ENCODE measurements at regions not wholly inside any gene's neighbourhood (a gene's known extent, or its start where the extent isn't known, plus 50 kb on each side); places are given as distances from the start of the nearest gene placed in this dataset.
"Not testable (repeated sequence)": the region's sequence is repeated elsewhere in the genome, so short reads cannot be mapped to it uniquely, and the experiment has no call there.

DNA sequence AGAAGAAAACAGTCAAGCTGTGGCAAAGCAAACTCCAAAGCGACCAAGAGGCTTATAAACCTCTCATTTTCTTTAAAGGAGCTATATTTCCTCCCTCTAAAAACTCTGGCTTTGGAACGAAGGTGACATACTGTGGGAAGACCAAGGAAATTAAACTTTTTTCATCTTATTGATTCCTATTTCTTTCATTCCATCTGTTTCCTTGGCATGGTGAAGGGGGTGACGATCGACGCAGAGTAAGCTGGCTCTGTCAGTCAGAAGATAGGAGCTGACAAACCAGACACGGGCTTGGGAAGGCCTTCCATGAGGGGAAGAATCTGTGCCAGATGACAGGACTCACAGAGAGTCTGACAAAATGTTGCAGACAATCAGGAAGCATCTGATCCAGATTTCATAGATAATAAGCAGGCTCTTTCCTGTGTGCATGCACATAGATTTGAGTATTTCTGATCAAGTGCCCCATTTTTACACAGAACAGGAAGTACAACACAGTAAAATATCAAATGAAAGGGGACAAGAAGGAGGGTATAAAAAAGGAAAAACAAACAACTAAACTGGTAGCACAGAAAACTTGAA, 261.7 kb downstream of the SATB2 start:
- H3K27me3 ChIP-seq (ENCODE audit: insufficient read depth, insufficient read length), result no peaks in the 10 kb centered on the region
- no peaks in the 10 kb centered on the region for H3K9me3 ChIP-seq (ENCODE audit: insufficient read depth, low read length)
- TF ChIP-seq ZNF274 (IDR thresholded peaks at IDR 0.05; ENCODE audit: low read depth, low read length) (no peak), YY1 (IDR thresholded peaks at IDR 0.05; ENCODE audit: insufficient read depth, insufficient read length) (no peak), SUZ12 (IDR thresholded peaks at IDR 0.05; ENCODE audit: extremely low read depth, insufficient read depth, insufficient read length) (no peak)
- no peak overlapping the region for H3K9ac ChIP-seq (ENCODE audit: insufficient read length, low read depth)
- DNase-seq (ENCODE audit: low read depth, low spot score), result no peak
- H3K4me3 ChIP-seq (ENCODE audit: insufficient read length, low read depth), result no peak overlapping the region
- no peaks in the 10 kb centered on the region for H3K4me1 ChIP-seq (ENCODE audit: insufficient read depth, insufficient read length)
- H3K36me3 ChIP-seq (ENCODE audit: insufficient read depth, insufficient read length, low read length), result no peaks in the 10 kb centered on the region

GRCh38 chr2:199191461-199191860, 266.3 kb downstream of the SATB2 start:
- no peak for TF ChIP-seq ZNF274 (IDR thresholded peaks at IDR 0.05; ENCODE audit: low read depth, low read length)
- no peak for TF ChIP-seq YY1 (IDR thresholded peaks at IDR 0.05; ENCODE audit: insufficient read depth, insufficient read length)
- TF ChIP-seq SUZ12 (IDR thresholded peaks at IDR 0.05; ENCODE audit: extremely low read depth, insufficient read depth, insufficient read length), result no peak
- H3K9ac ChIP-seq (ENCODE audit: insufficient read length, low read depth), result no peak overlapping the region
- no peak overlapping the region for H3K4me3 ChIP-seq (ENCODE audit: insufficient read length, low read depth)

DNA sequence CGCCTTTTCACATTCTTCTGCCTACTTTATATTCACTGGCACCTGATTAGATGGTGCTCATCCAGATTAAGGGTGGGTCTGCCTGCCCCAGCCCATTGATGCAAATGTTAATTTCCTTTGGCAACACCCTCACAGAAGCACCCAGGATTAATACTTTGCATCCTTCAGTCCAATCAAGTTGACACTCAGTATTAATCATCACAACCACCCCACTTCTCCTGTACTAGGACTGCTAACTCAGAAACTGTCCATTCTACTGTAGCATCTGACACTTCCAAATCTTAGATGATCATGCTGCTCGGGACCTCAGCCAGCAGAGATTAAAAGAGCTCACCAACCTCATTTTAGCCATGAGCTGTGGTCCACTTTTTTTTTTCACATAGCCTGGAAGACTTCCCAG, 268.5 kb downstream of the SATB2 start:
- Histone ChIP-seq H3K4me3 (ENCODE audit: insufficient read length, low read depth) (no peak overlapping the region), H3K4me1 (ENCODE audit: insufficient read depth, insufficient read length) (no peaks in the 10 kb centered on the region), H3K36me3 (ENCODE audit: insufficient read depth, insufficient read length, low read length) (no peaks in the 10 kb centered on the region), H3K9me3 (ENCODE audit: insufficient read depth, low read length) (no peaks in the 10 kb centered on the region), H3K27me3 (ENCODE audit: insufficient read depth, insufficient read length) (no peaks in the 10 kb centered on the region), H3K9ac (ENCODE audit: insufficient read length, low read depth) (no peak overlapping the region)
- DNase-seq (ENCODE audit: low read depth, low spot score), result no peak
- TF ChIP-seq SUZ12 (IDR thresholded peaks at IDR 0.05; ENCODE audit: extremely low read depth, insufficient read depth, insufficient read length) (no peak), YY1 (IDR thresholded peaks at IDR 0.05; ENCODE audit: insufficient read depth, insufficient read length) (no peak), ZNF274 (IDR thresholded peaks at IDR 0.05; ENCODE audit: low read depth, low read length) (no peak)

More at GRCh38 chr2:199191461-199191860, 266.3 kb downstream of the SATB2 start:
- H3K4me1 ChIP-seq (ENCODE audit: insufficient read depth, insufficient read length), result no peaks in the 10 kb centered on the region
- DNase-seq (ENCODE audit: low read depth, low spot score), result no peak
- H3K36me3 ChIP-seq (ENCODE audit: insufficient read depth, insufficient read length, low read length), result no peaks in the 10 kb centered on the region
- no peaks in the 10 kb centered on the region for H3K27me3 ChIP-seq (ENCODE audit: insufficient read depth, insufficient read length)
- H3K9me3 ChIP-seq (ENCODE audit: insufficient read depth, low read length), result no peaks in the 10 kb centered on the region

- Histone ChIP-seq H3K9ac (ENCODE audit: insufficient read length, low read depth) (no peak overlapping the region), H3K27me3 (ENCODE audit: insufficient read depth, insufficient read length) (no peaks in the 10 kb centered on the region), H3K4me3 (ENCODE audit: insufficient read length, low read depth) (no peak overlapping the region), H3K36me3 (ENCODE audit: insufficient read depth, insufficient read length, low read length) (no peaks in the 10 kb centered on the region), H3K9me3 (ENCODE audit: insufficient read depth, low read length) (no peaks in the 10 kb centered on the region), H3K4me1 (ENCODE audit: insufficient read depth, insufficient read length) (no peaks in the 10 kb centered on the region)
- peak; percentile 44 for DNase-seq (ENCODE audit: low read depth, low spot score)
- TF ChIP-seq SUZ12 (IDR thresholded peaks at IDR 0.05; ENCODE audit: extremely low read depth, insufficient read depth, insufficient read length) (no peak), ZNF274 (IDR thresholded peaks at IDR 0.05; ENCODE audit: low read depth, low read length) (no peak), YY1 (IDR thresholded peaks at IDR 0.05; ENCODE audit: insufficient read depth, insufficient read length) (no peak)
Measured at GRCh38 chr2:199186301-199186751, 271.4 kb downstream of the SATB2 start.

GRCh38 chr2:199185174-199185573, 272.6 kb downstream of the SATB2 start:
- DNase-seq (ENCODE audit: low read depth, low spot score); H3K36me3 ChIP-seq (ENCODE audit: insufficient read depth, insufficient read length, low read length); H3K9me3 ChIP-seq (ENCODE audit: insufficient read depth, low read length); H3K9ac ChIP-seq (ENCODE audit: insufficient read length, low read depth); H3K27me3 ChIP-seq (ENCODE audit: insufficient read depth, insufficient read length); H3K4me3 ChIP-seq (ENCODE audit: insufficient read length, low read depth); H3K4me1 ChIP-seq (ENCODE audit: insufficient read depth, insufficient read length): not testable (repeated sequence)

- Histone ChIP-seq H3K27me3 (ENCODE audit: insufficient read depth, insufficient read length) (no peaks in the 10 kb centered on the region), H3K36me3 (ENCODE audit: insufficient read depth, insufficient read length, low read length) (no peaks in the 10 kb centered on the region), H3K4me1 (ENCODE audit: insufficient read depth, insufficient read length) (no peaks in the 10 kb centered on the region), H3K4me3 (ENCODE audit: insufficient read length, low read depth) (no peak overlapping the region), H3K9ac (ENCODE audit: insufficient read length, low read depth) (no peak overlapping the region), H3K9me3 (ENCODE audit: insufficient read depth, low read length) (no peaks in the 10 kb centered on the region)
- TF ChIP-seq ZNF274 (IDR thresholded peaks at IDR 0.05; ENCODE audit: low read depth, low read length) (no peak), SUZ12 (IDR thresholded peaks at IDR 0.05; ENCODE audit: extremely low read depth, insufficient read depth, insufficient read length) (no peak), YY1 (IDR thresholded peaks at IDR 0.05; ENCODE audit: insufficient read depth, insufficient read length) (no peak)
- no peak for DNase-seq (ENCODE audit: low read depth, low spot score)
Measured at GRCh38 chr2:199163613-199164458, 293.9 kb downstream of the SATB2 start.

DNA sequence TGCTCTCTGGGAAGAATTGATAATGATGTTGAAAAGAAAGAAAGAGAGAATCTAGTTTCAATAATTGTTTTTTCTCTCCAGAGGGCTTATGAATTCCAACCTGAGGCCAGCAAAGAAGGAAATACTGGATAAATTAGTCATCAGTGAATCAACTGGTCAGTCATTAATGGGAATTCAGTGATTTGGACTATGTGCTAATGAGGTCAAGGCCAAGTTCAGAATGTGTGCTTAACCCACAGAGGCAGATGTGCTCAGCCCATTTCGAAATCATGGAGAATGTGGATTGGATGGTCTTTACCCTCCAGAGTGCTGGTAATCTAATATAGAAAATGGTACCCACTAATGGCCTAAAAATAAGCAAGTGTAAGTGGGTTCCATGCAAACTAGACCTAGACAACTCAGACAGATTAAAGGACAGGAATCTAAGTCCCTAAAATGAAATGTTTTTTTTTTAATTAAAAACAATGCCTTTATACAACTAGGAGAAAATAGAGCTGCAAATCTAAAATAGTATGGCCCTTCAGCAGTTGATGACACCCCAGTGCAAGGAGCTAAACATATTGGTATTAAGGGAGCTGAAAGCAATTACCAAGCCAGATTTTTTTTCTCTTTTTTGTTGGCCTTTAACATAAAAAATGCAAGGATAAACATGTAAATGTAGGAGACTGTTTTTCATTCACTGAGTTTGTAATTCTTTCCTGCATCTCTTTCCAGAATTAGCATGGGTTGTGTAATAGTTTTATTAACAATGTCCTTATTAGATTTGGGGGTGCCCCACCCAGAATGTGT, 296.9 kb downstream of the SATB2 start:
- Histone ChIP-seq H3K9ac (ENCODE audit: insufficient read length, low read depth) (no peak overlapping the region), H3K4me1 (ENCODE audit: insufficient read depth, insufficient read length) (no peaks in the 10 kb centered on the region), H3K36me3 (ENCODE audit: insufficient read depth, insufficient read length, low read length) (no peaks in the 10 kb centered on the region), H3K4me3 (ENCODE audit: insufficient read length, low read depth) (no peak overlapping the region), H3K9me3 (ENCODE audit: insufficient read depth, low read length) (no peaks in the 10 kb centered on the region), H3K27me3 (ENCODE audit: insufficient read depth, insufficient read length) (no peaks in the 10 kb centered on the region)
- no peak for DNase-seq (ENCODE audit: low read depth, low spot score)
- TF ChIP-seq ZNF274 (IDR thresholded peaks at IDR 0.05; ENCODE audit: low read depth, low read length), result no peak
- no peak for TF ChIP-seq YY1 (IDR thresholded peaks at IDR 0.05; ENCODE audit: insufficient read depth, insufficient read length)
- TF ChIP-seq SUZ12 (IDR thresholded peaks at IDR 0.05; ENCODE audit: extremely low read depth, insufficient read depth, insufficient read length), result no peak
